ENCODE measurements at regions not wholly inside any gene's neighbourhood (a gene's known extent, or its start where the extent isn't known, plus 50 kb on each side); places are given as distances from the start of the nearest gene placed in this dataset.

- no peaks in the 10 kb centered on the region for H3K27me3 ChIP-seq
- H3K4me1 ChIP-seq (replicated peaks in 1 of 2), result no peaks in the 10 kb centered on the region
- no peak for DNase-seq
- H3K9me3 ChIP-seq (replicated peaks in 1 of 3), result no peaks in the 10 kb centered on the region
- no peak overlapping the region for H3K4me3 ChIP-seq
- no peak overlapping the region for H3K27ac ChIP-seq
- no peaks in the 10 kb centered on the region for H3K36me3 ChIP-seq (replicated peaks in 1 of 2)
- intact Hi-C loops (cut with DNase I), result no loop called here
- TF ChIP-seq CTCF (IDR thresholded peaks at IDR 0.05) (no peak), POLR2A (IDR thresholded peaks at IDR 0.05) (no peak)
These were observed 736.6 kb upstream of the SEL1L start for GRCh38 chr14:82270286-82270685.

- no peak overlapping the region for H3K4me3 ChIP-seq
- H3K9me3 ChIP-seq (replicated peaks in 1 of 3), result no peaks in the 10 kb centered on the region
- no peaks in the 10 kb centered on the region for H3K27me3 ChIP-seq
- H3K4me1 ChIP-seq (replicated peaks in 1 of 2), result no peaks in the 10 kb centered on the region
- no peaks in the 10 kb centered on the region for H3K36me3 ChIP-seq (replicated peaks in 1 of 2)
- no peak for TF ChIP-seq POLR2A (IDR thresholded peaks at IDR 0.05)
- no peak for TF ChIP-seq CTCF (IDR thresholded peaks at IDR 0.05)
- intact Hi-C loops (cut with DNase I), result no loop called here
- DNase-seq, result no peak
- no peak overlapping the region for H3K27ac ChIP-seq
These were observed 765.2 kb upstream of the SEL1L start for GRCh38 chr14:82298811-82299210.

GRCh38 chr14:82309199-82309598 lies 775.5 kb upstream of the SEL1L start:
- no peak overlapping the region for H3K27ac ChIP-seq
- no peaks in the 10 kb centered on the region for H3K27me3 ChIP-seq
- no peak for DNase-seq
- H3K36me3 ChIP-seq (replicated peaks in 1 of 2), result no peaks in the 10 kb centered on the region
- intact Hi-C loops (cut with DNase I), result no loop called here
- H3K9me3 ChIP-seq (replicated peaks in 1 of 3), result no peaks in the 10 kb centered on the region
- 88 to 100% (median 90%) methylated on average over 1 to 2 of the region's 2 CpGs for WGBS, 4 donors
- H3K4me3 ChIP-seq, result no peak overlapping the region
- TF ChIP-seq POLR2A (IDR thresholded peaks at IDR 0.05) (no peak), CTCF (IDR thresholded peaks at IDR 0.05) (no peak)
- H3K4me1 ChIP-seq (replicated peaks in 1 of 2), result no peaks in the 10 kb centered on the region

GRCh38 chr14:82313889-82314288 lies 780.2 kb upstream of the SEL1L start:
- H3K27me3 ChIP-seq, result no peaks in the 10 kb centered on the region
- H3K27ac ChIP-seq, result no peak overlapping the region
- no peak overlapping the region for H3K4me3 ChIP-seq
- H3K4me1 ChIP-seq (replicated peaks in 1 of 2), result no peaks in the 10 kb centered on the region
- intact Hi-C loops (cut with DNase I), result no loop called here
- DNase-seq, result no peak
- WGBS, 4 donors, result 38 to 48% (median 45%) methylated on average over 1 of the region's 1 CpG
- no peaks in the 10 kb centered on the region for H3K36me3 ChIP-seq (replicated peaks in 1 of 2)
- no peak for TF ChIP-seq POLR2A (IDR thresholded peaks at IDR 0.05)
- TF ChIP-seq CTCF (IDR thresholded peaks at IDR 0.05), result no peak
- no peaks in the 10 kb centered on the region for H3K9me3 ChIP-seq (replicated peaks in 1 of 3)
